Keratinocyte (primary cell): ENCODE measurements at regions not wholly inside any gene's neighbourhood (a gene's known extent, or its start where the extent isn't known, plus 50 kb on each side); places are given as distances from the start of the nearest gene placed in this dataset.

Experiments
- CTCF ChIP-seq, 3 experiments: IDR thresholded peaks in 1 of 3; conservative IDR thresholded peaks in 1 of 3; optimal IDR thresholded peaks in 1 of 3; 2 replicates in 2 of 3; 3 replicates in 1 of 3; pipeline versions ENCODE3 to v1.5.1; 2011; ENCODE audit warnings: low read length in 3 of 3, mild to moderate bottlenecking in 3 of 3, moderate library complexity in 2 of 3, control low read depth in 1 of 3, inconsistent platforms in 1 of 3; ENCODE audit not compliant: insufficient read depth in 2 of 3; ENCODE audit errors: extremely low read depth in 1 of 3
- EZH2 ChIP-seq: IDR thresholded peaks from one replicate; pipeline ENCODE4 v1.6.1; 2012; ENCODE audit warnings: inconsistent platforms, mild to moderate bottlenecking, low read length, moderate library complexity

- no peak for TF ChIP-seq CTCF (optimal IDR thresholded peaks at IDR 0.05 in 1 of 3, IDR thresholded peaks at IDR 0.05 in 1 of 3, conservative IDR thresholded peaks at IDR 0.05 in 1 of 3; ENCODE audit: extremely low read depth in 1 of 3, insufficient read depth in 2 of 3, low read length in 3 of 3)
- TF ChIP-seq EZH2: no peak
These were observed 75.9 kb upstream of the SLC35G4 start for GRCh38 chr18:11533513-11533890.
